ENCODE measurements at regions not wholly inside any gene's neighbourhood (a gene's known extent, or its start where the extent isn't known, plus 50 kb on each side); places are given as distances from the start of the nearest gene placed in this dataset.

- no peaks in the 10 kb centered on the region for H3K4me1 ChIP-seq (ENCODE audit: control insufficient read depth in 2 of 2, insufficient read depth in 2 of 2, low read length in 2 of 2)
- no peaks in the 10 kb centered on the region for H3K36me3 ChIP-seq (ENCODE audit: control insufficient read depth in 2 of 3, insufficient read depth in 3 of 3, low read length in 3 of 3)
- ChIA-PET POLR2A (no interaction called here), CTCF (no interaction called here)
- Mint-ChIP-seq H3K9me3 (peaks cover 0 to 16% (median 6%) of the 10 kb centered on the region in 11 donors), H3K27me3 (peaks cover 0 to 14% (median 4%) of the 10 kb centered on the region in 5 donors), H3K36me3 (no peaks in the 10 kb centered on the region), H3K27ac (no peak overlapping the region), H3K4me3 (no peak overlapping the region), H3K4me1 (no peaks in the 10 kb centered on the region)
- no peak overlapping the region for H3K27ac ChIP-seq (ENCODE audit: low read depth, low read length)
- H3K27me3 ChIP-seq (ENCODE audit: control insufficient read depth in 2 of 2, insufficient read depth in 2 of 2, low read length in 2 of 2) = no peaks in the 10 kb centered on the region
- intact Hi-C loops (cut with micrococcal nuclease) = no loop called here
- H3K4me3 ChIP-seq (ENCODE audit: low read length) = no peak overlapping the region
- DNase-seq (no peak), ATAC-seq (no peak)
- no peaks in the 10 kb centered on the region for H3K9me3 ChIP-seq (ENCODE audit: control insufficient read depth in 2 of 3, low read length in 3 of 3)
Measured at GRCh38 chr13:53101883-53102282, 73.3 kb downstream of the OLFM4 start.

- Mint-ChIP-seq H3K36me3 (no peaks in the 10 kb centered on the region), H3K9me3 (peaks cover 0 to 12% (median 3%) of the 10 kb centered on the region in 11 donors), H3K4me1 (peaks cover 0 to 1% (median 0%) of the 10 kb centered on the region in 7 donors), H3K27ac (no peak overlapping the region), H3K4me3 (no peak overlapping the region), H3K27me3 (peaks cover 0 to 25% (median 4%) of the 10 kb centered on the region in 5 donors)
- no peak overlapping the region for H3K4me3 ChIP-seq (ENCODE audit: low read length)
- intact Hi-C loops (cut with micrococcal nuclease) = no loop called here
- H3K36me3 ChIP-seq (ENCODE audit: control insufficient read depth in 2 of 3, insufficient read depth in 3 of 3, low read length in 3 of 3) = no peaks in the 10 kb centered on the region
- H3K27me3 ChIP-seq (ENCODE audit: control insufficient read depth in 2 of 2, insufficient read depth in 2 of 2, low read length in 2 of 2) = no peaks in the 10 kb centered on the region
- ChIA-PET CTCF (no interaction called here), POLR2A (no interaction called here)
- DNase-seq (no peak), ATAC-seq (no peak)
- H3K27ac ChIP-seq (ENCODE audit: low read depth, low read length) = no peak overlapping the region
- H3K9me3 ChIP-seq (ENCODE audit: control insufficient read depth in 2 of 3, low read length in 3 of 3) = no peaks in the 10 kb centered on the region
- H3K4me1 ChIP-seq (ENCODE audit: control insufficient read depth in 2 of 2, insufficient read depth in 2 of 2, low read length in 2 of 2) = no peaks in the 10 kb centered on the region
Measured at GRCh38 chr13:53104136-53104535, 75.5 kb downstream of the OLFM4 start.

DNA sequence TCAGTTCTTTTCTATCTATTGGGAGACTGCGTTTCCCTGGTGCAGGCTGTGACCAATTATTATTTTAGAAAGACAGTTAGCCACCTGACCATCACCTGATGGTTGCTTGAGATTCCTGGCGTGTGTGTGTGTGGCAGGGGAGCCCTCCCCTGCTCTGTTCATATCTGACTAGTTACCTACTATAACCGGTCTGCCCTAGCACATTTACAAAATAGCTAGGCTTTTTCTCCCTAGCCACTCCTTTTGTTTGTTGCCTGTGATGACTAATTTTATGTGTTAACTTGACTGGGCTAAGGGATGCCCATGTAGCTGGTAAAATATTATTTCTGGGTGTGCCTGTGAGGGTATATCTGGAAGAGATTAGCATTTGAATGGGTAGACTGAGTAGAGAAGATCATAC is 76.9 kb downstream of the OLFM4 start:
- ATAC-seq = no peak
- Histone ChIP-seq H3K27ac (ENCODE audit: low read depth, low read length) (no peak overlapping the region), H3K4me1 (ENCODE audit: control insufficient read depth in 2 of 2, insufficient read depth in 2 of 2, low read length in 2 of 2) (no peaks in the 10 kb centered on the region), H3K36me3 (ENCODE audit: control insufficient read depth in 2 of 3, insufficient read depth in 3 of 3, low read length in 3 of 3) (no peaks in the 10 kb centered on the region), H3K27me3 (ENCODE audit: control insufficient read depth in 2 of 2, insufficient read depth in 2 of 2, low read length in 2 of 2) (no peaks in the 10 kb centered on the region), H3K4me3 (ENCODE audit: low read length) (no peak overlapping the region), H3K9me3 (ENCODE audit: control insufficient read depth in 2 of 3, low read length in 3 of 3) (no peaks in the 10 kb centered on the region)
- intact Hi-C loops (cut with micrococcal nuclease) = no loop called here
- POLR2A ChIA-PET = no interaction called here
- CTCF ChIA-PET = no interaction called here
- peaks cover 0 to 25% (median 4%) of the 10 kb centered on the region in 5 donors for H3K27me3 Mint-ChIP-seq
- no peak overlapping the region for H3K4me3 Mint-ChIP-seq
- H3K9me3 Mint-ChIP-seq = peaks cover 0 to 10% (median 3%) of the 10 kb centered on the region in 11 donors
- no peaks in the 10 kb centered on the region for H3K36me3 Mint-ChIP-seq
- DNase-seq = no peak
- H3K4me1 Mint-ChIP-seq = peaks cover 0 to 1% (median 0%) of the 10 kb centered on the region in 7 donors
- H3K27ac Mint-ChIP-seq = no peak overlapping the region

DNA sequence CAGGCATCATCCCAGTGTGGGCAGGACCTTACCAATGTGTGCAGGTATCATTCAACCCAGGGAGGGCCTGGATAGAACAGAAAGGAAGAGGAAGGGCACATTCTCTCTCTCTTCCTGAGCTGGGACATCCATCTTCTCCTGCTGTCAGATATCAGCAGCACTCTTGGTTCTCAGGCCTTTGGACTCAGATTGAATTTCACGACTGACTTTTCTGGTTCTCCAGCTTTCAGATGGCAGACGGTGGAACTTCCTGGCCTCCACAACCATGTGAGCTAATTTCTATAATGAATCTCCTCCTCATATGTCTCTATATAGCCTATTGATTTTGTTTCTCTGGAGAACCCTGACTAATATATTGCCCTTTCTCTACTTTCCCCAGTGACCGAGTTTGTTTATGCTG is 77.3 kb downstream of the OLFM4 start:
- ChIA-PET POLR2A (no interaction called here), CTCF (no interaction called here)
- no peak overlapping the region for H3K4me3 Mint-ChIP-seq
- peaks cover 0 to 27% (median 4%) of the 10 kb centered on the region in 5 donors for H3K27me3 Mint-ChIP-seq
- H3K27ac Mint-ChIP-seq = no peak overlapping the region
- Histone ChIP-seq H3K27me3 (ENCODE audit: control insufficient read depth in 2 of 2, insufficient read depth in 2 of 2, low read length in 2 of 2) (no peaks in the 10 kb centered on the region), H3K27ac (ENCODE audit: low read depth, low read length) (no peak overlapping the region), H3K36me3 (ENCODE audit: control insufficient read depth in 2 of 3, insufficient read depth in 3 of 3, low read length in 3 of 3) (no peaks in the 10 kb centered on the region), H3K4me3 (ENCODE audit: low read length) (no peak overlapping the region), H3K9me3 (ENCODE audit: control insufficient read depth in 2 of 3, low read length in 3 of 3) (no peaks in the 10 kb centered on the region), H3K4me1 (ENCODE audit: control insufficient read depth in 2 of 2, insufficient read depth in 2 of 2, low read length in 2 of 2) (no peaks in the 10 kb centered on the region)
- DNase-seq = no peak
- peaks cover 0 to 10% (median 3%) of the 10 kb centered on the region in 11 donors for H3K9me3 Mint-ChIP-seq
- no peak for ATAC-seq
- H3K36me3 Mint-ChIP-seq = no peaks in the 10 kb centered on the region
- intact Hi-C loops (cut with micrococcal nuclease) = no loop called here
- peaks cover 0 to 1% (median 0%) of the 10 kb centered on the region in 7 donors for H3K4me1 Mint-ChIP-seq

DNA sequence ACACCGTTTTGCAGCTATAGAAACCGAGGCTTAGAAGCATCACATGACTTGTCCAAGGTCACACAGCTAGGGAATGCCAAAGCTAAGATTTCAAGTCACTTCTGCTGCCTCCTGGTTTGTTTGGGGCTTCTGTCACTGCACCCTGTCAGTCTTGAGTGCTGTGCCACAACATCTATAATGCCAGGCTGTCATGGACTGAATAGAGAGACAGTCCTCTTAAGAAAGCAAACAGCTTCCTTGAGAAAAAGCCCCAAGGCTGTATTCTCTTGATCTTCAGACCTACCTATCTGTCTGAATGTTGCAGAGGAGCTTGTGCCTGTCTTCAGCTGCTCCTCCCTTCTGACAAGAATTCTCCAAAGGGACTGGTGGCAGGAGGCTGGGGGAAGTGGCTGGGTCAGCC is 81.6 kb downstream of the OLFM4 start:
- Mint-ChIP-seq H3K9me3 (peaks cover 0 to 11% (median 2%) of the 10 kb centered on the region in 11 donors), H3K4me3 (no peak overlapping the region), H3K36me3 (no peaks in the 10 kb centered on the region), H3K27me3 (peaks cover 0 to 25% (median 8%) of the 10 kb centered on the region in 5 donors), H3K27ac (no peak overlapping the region), H3K4me1 (peaks cover 0 to 1% (median 0%) of the 10 kb centered on the region in 7 donors)
- ChIA-PET CTCF (no interaction called here), POLR2A (no interaction called here)
- Histone ChIP-seq H3K27ac (ENCODE audit: low read depth, low read length) (no peak overlapping the region), H3K4me1 (ENCODE audit: control insufficient read depth in 2 of 2, insufficient read depth in 2 of 2, low read length in 2 of 2) (no peaks in the 10 kb centered on the region), H3K36me3 (ENCODE audit: control insufficient read depth in 2 of 3, insufficient read depth in 3 of 3, low read length in 3 of 3) (no peaks in the 10 kb centered on the region), H3K9me3 (ENCODE audit: control insufficient read depth in 2 of 3, low read length in 3 of 3) (no peaks in the 10 kb centered on the region), H3K4me3 (ENCODE audit: low read length) (no peak overlapping the region), H3K27me3 (ENCODE audit: control insufficient read depth in 2 of 2, insufficient read depth in 2 of 2, low read length in 2 of 2) (no peaks in the 10 kb centered on the region)
- ATAC-seq (no peak), DNase-seq (no peak)
- intact Hi-C loops (cut with micrococcal nuclease) = no loop called here

- Mint-ChIP-seq H3K4me3 (no peak overlapping the region), H3K9me3 (peaks cover 0 to 11% (median 2%) of the 10 kb centered on the region in 11 donors), H3K27me3 (peaks cover 0 to 25% (median 8%) of the 10 kb centered on the region in 5 donors), H3K27ac (no peak overlapping the region), H3K4me1 (peaks cover 0 to 1% (median 0%) of the 10 kb centered on the region in 7 donors), H3K36me3 (no peaks in the 10 kb centered on the region)
- CTCF ChIA-PET = no interaction called here
- Histone ChIP-seq H3K36me3 (ENCODE audit: control insufficient read depth in 2 of 3, insufficient read depth in 3 of 3, low read length in 3 of 3) (no peaks in the 10 kb centered on the region), H3K27me3 (ENCODE audit: control insufficient read depth in 2 of 2, insufficient read depth in 2 of 2, low read length in 2 of 2) (no peaks in the 10 kb centered on the region), H3K4me1 (ENCODE audit: control insufficient read depth in 2 of 2, insufficient read depth in 2 of 2, low read length in 2 of 2) (no peaks in the 10 kb centered on the region), H3K9me3 (ENCODE audit: control insufficient read depth in 2 of 3, low read length in 3 of 3) (no peaks in the 10 kb centered on the region), H3K27ac (ENCODE audit: low read depth, low read length) (no peak overlapping the region), H3K4me3 (ENCODE audit: low read length) (no peak overlapping the region)
- DNase-seq (no peak), ATAC-seq (no peak)
- POLR2A ChIA-PET = no interaction called here
- intact Hi-C loops (cut with micrococcal nuclease) = no loop called here
Measured at GRCh38 chr13:53110614-53111013, 82.0 kb downstream of the OLFM4 start.

DNA sequence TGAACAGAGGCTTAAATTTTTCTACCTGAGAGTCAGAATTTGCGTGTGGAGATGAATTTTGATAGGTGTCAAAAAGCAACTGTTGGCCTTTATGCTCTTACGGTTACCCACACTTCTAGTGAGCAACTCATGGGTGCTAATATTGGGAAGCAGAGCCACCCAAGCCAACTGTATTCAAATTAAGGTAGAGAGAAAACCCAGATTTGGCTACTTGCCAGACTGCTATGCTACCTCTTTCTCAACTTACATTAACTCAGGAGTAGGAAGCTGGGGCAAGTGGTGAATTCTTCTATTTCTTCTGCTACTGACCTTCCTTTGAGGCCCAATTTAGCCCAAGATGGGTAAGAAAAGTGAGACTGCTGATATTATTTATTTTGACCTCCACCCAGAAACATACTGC is 83.9 kb downstream of the OLFM4 start:
- H3K36me3 ChIP-seq (ENCODE audit: control insufficient read depth in 2 of 3, insufficient read depth in 3 of 3, low read length in 3 of 3) = no peaks in the 10 kb centered on the region
- H3K36me3 Mint-ChIP-seq = no peaks in the 10 kb centered on the region
- CTCF ChIA-PET = no interaction called here
- H3K9me3 Mint-ChIP-seq = peaks cover 0 to 13% (median 4%) of the 10 kb centered on the region in 11 donors
- H3K4me3 Mint-ChIP-seq = no peak overlapping the region
- no peak overlapping the region for H3K27ac ChIP-seq (ENCODE audit: low read depth, low read length)
- no peak for ATAC-seq
- intact Hi-C loops (cut with micrococcal nuclease) = no loop called here
- H3K27me3 Mint-ChIP-seq = peaks cover 0 to 16% (median 4%) of the 10 kb centered on the region in 5 donors
- H3K4me1 ChIP-seq (ENCODE audit: control insufficient read depth in 2 of 2, insufficient read depth in 2 of 2, low read length in 2 of 2) = no peaks in the 10 kb centered on the region
- no peak overlapping the region for H3K4me3 ChIP-seq (ENCODE audit: low read length)
- H3K27me3 ChIP-seq (ENCODE audit: control insufficient read depth in 2 of 2, insufficient read depth in 2 of 2, low read length in 2 of 2) = no peaks in the 10 kb centered on the region
- peaks cover 0 to 1% (median 0%) of the 10 kb centered on the region in 7 donors for H3K4me1 Mint-ChIP-seq
- H3K27ac Mint-ChIP-seq = no peak overlapping the region
- POLR2A ChIA-PET = no interaction called here
- H3K9me3 ChIP-seq (ENCODE audit: control insufficient read depth in 2 of 3, low read length in 3 of 3) = no peaks in the 10 kb centered on the region
- no peak for DNase-seq
